Tibial nerve (tissue), 3 donors: ENCODE measurements at regions not wholly inside any gene's neighbourhood (a gene's known extent, or its start where the extent isn't known, plus 50 kb on each side); places are given as distances from the start of the nearest gene placed in this dataset.

Experiments
- CTCF ChIP-seq, 5 experiments: fragments of 200-600 bp in 3 of 5; fragments of 450-650 bp in 2 of 5; sonication (generic) in 3 of 5; IDR thresholded peaks; one replicate each; pipeline ENCODE4 v1.5.1; 2016 to 2019; ENCODE audit warnings: antibody characterized with exemption in 5 of 5, mild to moderate bottlenecking in 3 of 5, moderate library complexity in 2 of 5
- POLR2A ChIP-seq, 2 donors: fragments of 450-650 bp; IDR thresholded peaks; one replicate each; pipeline ENCODE4 v1.6.1; 2017; ENCODE audit warnings: antibody characterized with exemption in 2 of 2, mild to moderate bottlenecking in 2 of 2, moderate library complexity in 2 of 2

GRCh38 chr4:180422989-180423711 lies 1820.1 kb upstream of the TENM3 start:
- TF ChIP-seq CTCF (IDR thresholded peaks at IDR 0.05) (no peak), POLR2A (IDR thresholded peaks at IDR 0.05) (no peak)
